Gastroesophageal sphincter (tissue), 4 donors: ENCODE measurements at regions not wholly inside any gene's neighbourhood (a gene's known extent, or its start where the extent isn't known, plus 50 kb on each side); places are given as distances from the start of the nearest gene placed in this dataset.

Source experiments
- ATAC-seq: fragments of 150-250 bp; one replicate; pipeline ENCODE4 v1.9.1; 2016; ENCODE audit warnings: mild to moderate bottlenecking, moderate library complexity
- H3K27ac ChIP-seq, 4 donors: fragments of 200-600 bp; sonication (generic) in 3 of 4; 1 replicate in 3 of 4; 2 replicates in 1 of 4; pipeline ENCODE4 v1.5.1; 2016 to 2019
- H3K27me3 ChIP-seq: fragments of 200-600 bp; sonication (generic); one replicate; pipeline ENCODE4 v1.5.1; 2019
- H3K36me3 ChIP-seq, 2 donors: fragments of 200-600 bp; sonication (generic); one replicate each; pipeline ENCODE4 v1.5.1; 2019; ENCODE audit warnings: control low read depth in 1 of 2
- H3K4me1 ChIP-seq, 3 donors: fragments of 200-600 bp; sonication (generic); 1 replicate in 2 of 3; 2 replicates in 1 of 3; pipeline ENCODE4 v1.5.1; 2016 to 2019; ENCODE audit warnings: control low read depth in 2 of 3
- H3K4me3 ChIP-seq, 2 donors: fragments of 200-600 bp; sonication (generic); one replicate each; pipeline ENCODE4 v1.5.1; 2019; ENCODE audit warnings: mild to moderate bottlenecking in 1 of 2, moderate library complexity in 1 of 2
- H3K9me3 ChIP-seq, 3 donors: fragments of 200-600 bp; sonication (generic); one replicate each; pipeline ENCODE4 v1.5.1; 2017 to 2019; ENCODE audit warnings: control low read depth in 2 of 3
- EP300 ChIP-seq: sonication (generic); formaldehyde crosslinking; IDR thresholded peaks from one replicate; pipeline ENCODE4 v1.6.1; 2017; ENCODE audit warnings: antibody characterized with exemption, mild to moderate bottlenecking
- POLR2A ChIP-seq, 2 donors: fragments of 450-650 bp; IDR thresholded peaks; one replicate each; pipeline ENCODE4 v1.6.1; 2017; ENCODE audit warnings: antibody characterized with exemption in 2 of 2, mild to moderate bottlenecking in 2 of 2, moderate library complexity in 1 of 2
- POLR2AphosphoS5 ChIP-seq: sonication (generic); formaldehyde crosslinking; IDR thresholded peaks from one replicate; pipeline ENCODE4 v1.6.1; 2017; ENCODE audit warnings: antibody characterized with exemption
- WGBS, 2 donors: methylation state at CpG; one replicate each; pipeline ENCODE4 v1.1.5; 2018; ENCODE audit warnings: low coverage in 1 of 2; 5-methylcytosine and 5-hydroxymethylcytosine counted together
- TF ChIP-seq, protein P1 (sequence below), 4 experiments: fragments of 200-600 bp in 2 of 4; fragments of 450-650 bp in 2 of 4; sonication (generic) in 1 of 4; IDR thresholded peaks; one replicate each; pipeline ENCODE4 v1.5.1; 2017 to 2019; ENCODE audit warnings: antibody characterized with exemption in 4 of 4, mild to moderate bottlenecking in 2 of 4, moderate library complexity in 2 of 4

DNA sequence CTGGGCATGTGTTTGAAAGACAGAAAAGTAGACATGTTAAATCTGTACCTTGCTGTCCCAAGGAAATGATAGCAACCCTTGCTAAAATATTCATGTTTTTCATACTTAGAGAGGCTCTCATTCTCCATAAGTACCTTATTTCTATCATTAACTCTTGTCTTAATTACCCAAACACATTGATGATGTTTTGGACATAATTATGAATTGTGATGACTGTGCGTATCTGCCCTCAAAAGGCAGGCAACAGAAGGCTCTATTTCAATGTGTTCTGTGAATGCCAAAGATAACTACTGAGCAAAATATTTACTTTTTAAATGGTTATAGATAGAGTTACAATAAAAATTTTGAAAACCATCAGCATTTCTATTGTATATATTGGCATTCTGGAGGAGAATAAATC, 1263.8 kb downstream of the ZPLD1 start:
- Histone ChIP-seq H3K4me1 (no peaks in the 10 kb centered on the region), H3K9me3 (no peaks in the 10 kb centered on the region)
- 85 to 100% methylated on average over 1 of the region's 1 CpG for WGBS, 2 donors

DNA sequence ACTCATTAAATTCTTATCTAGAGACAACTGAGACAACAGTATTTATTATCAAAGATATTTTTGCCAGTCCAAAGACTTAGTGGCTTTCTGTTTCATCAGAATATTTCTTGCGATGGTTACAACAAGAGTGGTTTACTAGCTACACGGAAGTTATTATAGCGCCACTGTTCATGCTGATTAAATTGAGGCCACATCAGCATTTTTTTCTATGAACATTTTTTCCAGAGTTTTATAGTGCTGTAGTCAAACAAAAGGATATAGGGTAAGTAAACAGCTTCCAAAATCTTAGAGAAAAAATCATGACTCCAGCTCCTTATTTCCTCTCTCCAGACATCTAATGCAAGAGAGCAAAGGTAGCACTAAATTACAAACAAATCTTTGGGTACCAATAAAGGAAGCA, 1264.4 kb downstream of the ZPLD1 start:
- no peaks in the 10 kb centered on the region for H3K9me3 ChIP-seq
- no peak for TF ChIP-seq EP300
- no peak for TF ChIP-seq POLR2AphosphoS5
- TF ChIP-seq, protein P1, sequence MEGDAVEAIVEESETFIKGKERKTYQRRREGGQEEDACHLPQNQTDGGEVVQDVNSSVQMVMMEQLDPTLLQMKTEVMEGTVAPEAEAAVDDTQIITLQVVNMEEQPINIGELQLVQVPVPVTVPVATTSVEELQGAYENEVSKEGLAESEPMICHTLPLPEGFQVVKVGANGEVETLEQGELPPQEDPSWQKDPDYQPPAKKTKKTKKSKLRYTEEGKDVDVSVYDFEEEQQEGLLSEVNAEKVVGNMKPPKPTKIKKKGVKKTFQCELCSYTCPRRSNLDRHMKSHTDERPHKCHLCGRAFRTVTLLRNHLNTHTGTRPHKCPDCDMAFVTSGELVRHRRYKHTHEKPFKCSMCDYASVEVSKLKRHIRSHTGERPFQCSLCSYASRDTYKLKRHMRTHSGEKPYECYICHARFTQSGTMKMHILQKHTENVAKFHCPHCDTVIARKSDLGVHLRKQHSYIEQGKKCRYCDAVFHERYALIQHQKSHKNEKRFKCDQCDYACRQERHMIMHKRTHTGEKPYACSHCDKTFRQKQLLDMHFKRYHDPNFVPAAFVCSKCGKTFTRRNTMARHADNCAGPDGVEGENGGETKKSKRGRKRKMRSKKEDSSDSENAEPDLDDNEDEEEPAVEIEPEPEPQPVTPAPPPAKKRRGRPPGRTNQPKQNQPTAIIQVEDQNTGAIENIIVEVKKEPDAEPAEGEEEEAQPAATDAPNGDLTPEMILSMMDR (IDR thresholded peaks at IDR 0.05), result no peak
- no peak for TF ChIP-seq POLR2A (IDR thresholded peaks at IDR 0.05)
- H3K27ac ChIP-seq, result no peak overlapping the region
- H3K4me3 ChIP-seq, result no peak overlapping the region
- no peaks in the 10 kb centered on the region for H3K4me1 ChIP-seq
- no peaks in the 10 kb centered on the region for H3K27me3 ChIP-seq
- H3K36me3 ChIP-seq, result no peaks in the 10 kb centered on the region
- 64 to 91% methylated on average over 3 of the region's 3 CpGs for WGBS, 2 donors
- no peak for ATAC-seq

More for the DNA sequence above, 1263.8 kb downstream of the ZPLD1 start:
- Histone ChIP-seq H3K27me3 (no peaks in the 10 kb centered on the region), H3K27ac (no peak overlapping the region), H3K36me3 (no peaks in the 10 kb centered on the region), H3K4me3 (no peak overlapping the region)
- no peak for TF ChIP-seq EP300
- ATAC-seq, result no peak

GRCh38 chr3:103705641-103706040, 1270.8 kb downstream of the ZPLD1 start:
- Histone ChIP-seq H3K27ac (no peak overlapping the region), H3K36me3 (no peaks in the 10 kb centered on the region), H3K4me3 (no peak overlapping the region), H3K4me1 (no peaks in the 10 kb centered on the region), H3K9me3 (no peaks in the 10 kb centered on the region), H3K27me3 (no peaks in the 10 kb centered on the region)
- WGBS, 2 donors, result 39 to 52% methylated on average over 2 of the region's 2 CpGs
- no peak for ATAC-seq
- TF ChIP-seq POLR2AphosphoS5 (no peak), POLR2A (IDR thresholded peaks at IDR 0.05) (no peak), EP300 (no peak)
- TF ChIP-seq, protein P1 (IDR thresholded peaks at IDR 0.05), result no peak

DNA sequence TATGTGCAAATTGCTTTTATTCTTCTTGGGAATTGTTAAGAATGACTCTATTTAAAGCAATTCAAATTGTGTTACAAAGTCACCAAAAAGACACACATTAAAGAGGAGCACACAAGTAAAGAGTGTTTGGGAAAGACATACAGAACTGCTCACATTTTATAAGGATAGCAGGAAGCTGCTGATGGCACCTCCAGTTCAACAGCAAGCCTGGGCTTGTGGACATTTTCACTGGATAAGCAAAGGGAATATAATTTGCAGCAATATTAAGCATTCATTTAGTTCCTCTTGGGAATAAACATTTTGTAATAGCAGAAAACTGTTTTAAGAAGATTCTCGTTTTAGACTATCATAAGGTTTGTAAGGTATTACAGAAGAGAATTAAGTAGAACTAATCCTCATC, 1271.9 kb downstream of the ZPLD1 start:
- no peak for TF ChIP-seq POLR2AphosphoS5
- Histone ChIP-seq H3K36me3 (no peaks in the 10 kb centered on the region), H3K4me3 (no peak overlapping the region), H3K4me1 (no peaks in the 10 kb centered on the region), H3K27me3 (no peaks in the 10 kb centered on the region), H3K9me3 (no peaks in the 10 kb centered on the region), H3K27ac (no peak overlapping the region)
- 56 to 78% methylated on average over 1 of the region's 1 CpG for WGBS, 2 donors
- ATAC-seq, result no peak

- Histone ChIP-seq H3K27me3 (no peaks in the 10 kb centered on the region), H3K4me1 (no peaks in the 10 kb centered on the region), H3K27ac (no peak overlapping the region), H3K9me3 (no peaks in the 10 kb centered on the region), H3K36me3 (no peaks in the 10 kb centered on the region), H3K4me3 (no peak overlapping the region)
- no peak for TF ChIP-seq EP300
- TF ChIP-seq POLR2A (IDR thresholded peaks at IDR 0.05), result no peak
- TF ChIP-seq, protein P1 (IDR thresholded peaks at IDR 0.05), result no peak
- TF ChIP-seq POLR2AphosphoS5, result no peak
- WGBS, 2 donors, result 84 to 88% methylated on average over 5 of the region's 5 CpGs
- no peak for ATAC-seq
These were observed 1276.9 kb downstream of the ZPLD1 start for GRCh38 chr3:103711670-103712069.

DNA sequence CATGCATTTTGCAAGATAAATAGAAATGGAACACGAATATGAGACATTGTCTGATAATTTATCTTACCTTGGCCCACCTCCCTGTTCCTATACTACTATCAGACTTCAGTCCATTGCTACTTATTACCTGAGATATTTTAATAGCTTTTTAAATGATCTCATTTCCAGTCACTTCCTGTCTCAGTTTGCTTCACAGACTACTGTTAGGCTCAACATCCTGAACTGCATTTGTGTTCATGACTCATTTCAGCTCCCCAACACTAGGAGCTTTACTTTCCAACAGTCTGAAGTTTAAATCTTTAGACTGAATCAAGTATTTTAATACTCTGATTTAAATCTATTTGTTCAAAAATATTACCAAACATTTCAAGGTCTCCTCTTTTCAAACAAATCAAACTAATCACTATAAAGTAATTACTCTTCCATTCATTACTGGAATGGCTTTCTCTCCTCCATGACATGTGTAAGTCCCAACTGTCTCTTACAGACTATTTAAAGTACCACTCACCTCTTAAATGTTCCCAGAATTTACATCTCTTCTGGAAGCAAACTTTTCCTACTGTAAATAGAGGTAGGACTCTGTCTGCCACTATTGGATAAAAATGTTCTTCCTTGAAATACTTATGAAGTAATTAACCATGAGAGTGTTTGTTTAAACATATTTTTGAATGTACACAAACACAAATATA, 1277.6 kb downstream of the ZPLD1 start:
- Histone ChIP-seq H3K27ac (no peak overlapping the region), H3K27me3 (no peaks in the 10 kb centered on the region), H3K36me3 (no peaks in the 10 kb centered on the region), H3K4me1 (no peaks in the 10 kb centered on the region), H3K9me3 (no peaks in the 10 kb centered on the region), H3K4me3 (no peak overlapping the region)
- TF ChIP-seq POLR2A (IDR thresholded peaks at IDR 0.05) (no peak), EP300 (no peak), POLR2AphosphoS5 (no peak)
- TF ChIP-seq, protein P1 (IDR thresholded peaks at IDR 0.05), result no peak
- WGBS, 2 donors, result 29 to 36% methylated on average over 1 of the region's 1 CpG
- ATAC-seq, result no peak
